ENCODE measurements at regions not wholly inside any gene's neighbourhood (a gene's known extent, or its start where the extent isn't known, plus 50 kb on each side); places are given as distances from the start of the nearest gene placed in this dataset.

DNA sequence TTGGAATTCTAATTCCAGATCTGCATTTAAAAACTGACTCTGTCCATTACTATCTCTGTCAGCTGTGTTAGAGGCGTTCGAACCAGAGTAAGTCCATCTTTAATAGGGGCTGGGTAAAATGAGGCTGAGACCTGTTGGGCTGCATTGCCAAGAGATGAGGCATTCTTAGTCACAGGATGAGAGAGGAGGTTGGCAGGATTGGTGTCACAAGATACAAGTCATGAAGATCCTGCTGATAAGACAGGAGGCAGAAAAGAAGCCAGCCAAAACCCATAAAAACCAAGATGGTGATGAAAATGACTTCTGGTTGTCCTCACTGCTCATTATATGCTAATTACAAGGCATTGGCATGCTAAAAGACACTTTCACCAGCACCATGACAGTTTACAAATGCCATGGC lies 356.3 kb upstream of the ISX start:
- TF ChIP-seq CTCF (conservative IDR thresholded peaks at IDR 0.05 in 1 of 2, IDR thresholded peaks at IDR 0.05 in 1 of 2; ENCODE audit: low read depth in 1 of 2, low read length in 2 of 2) (no peak), EZH2 (IDR thresholded peaks at IDR 0.05; ENCODE audit: low read length, missing control alignments) (no peak)
